NCI-H1417 treated with DMSO at 0.1 percent for 48 hours (cell line): ENCODE measurements at regions not wholly inside any gene's neighbourhood (a gene's known extent, or its start where the extent isn't known, plus 50 kb on each side); places are given as distances from the start of the nearest gene placed in this dataset.

Experiments used
- DNase-seq: peaks from one replicate; lab custom pipeline; 2025; lab: John Stamatoyannopoulos, UW

GRCh38 chr7:47636433-47637175 is 54.7 kb upstream of the TNS3 start:
- DNase-seq = no peak

GRCh38 chr7:47636081-47636432 is 54.1 kb upstream of the TNS3 start:
- DNase-seq = no peak

GRCh38 chr7:47635091-47636080 is 53.5 kb upstream of the TNS3 start:
- DNase-seq = peak; percentile 46

- DNase-seq = no peak
Observed at GRCh38 chr7:47634273-47634672, 52.4 kb upstream of the TNS3 start.

GRCh38 chr7:47633134-47633533 is 51.2 kb upstream of the TNS3 start:
- DNase-seq = no peak
